Nucleus accumbens (tissue), 56 donors: ENCODE measurements at regions not wholly inside any gene's neighbourhood (a gene's known extent, or its start where the extent isn't known, plus 50 kb on each side); places are given as distances from the start of the nearest gene placed in this dataset.
A peak's percentile ranks its signal among the peaks of the same experiment; 100 is the strongest.

Source experiments
- DNase-seq, 56 donors: peaks; one replicate each; lab custom pipeline; 2025; lab: John Stamatoyannopoulos, UW

DNA sequence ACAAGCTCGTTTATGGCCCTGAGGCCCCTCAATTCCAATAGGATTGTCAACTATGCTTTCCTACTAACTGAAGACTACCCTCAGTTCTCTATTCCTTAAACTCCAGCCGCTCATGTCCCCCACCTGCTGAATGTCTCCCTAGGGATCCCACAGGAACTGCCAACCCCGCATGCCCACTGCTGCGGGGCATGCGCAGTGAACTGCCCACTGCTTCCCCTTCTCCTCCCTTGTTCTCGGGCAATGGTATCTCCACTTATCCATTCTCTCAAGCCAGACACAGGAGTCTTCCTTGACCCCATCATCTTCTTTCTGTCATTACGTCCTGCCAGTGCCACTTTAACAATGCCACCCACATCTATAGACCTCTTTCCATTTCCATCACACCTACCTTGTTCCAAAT is 90.0 kb downstream of the FGF18 start:
- no peak for DNase-seq

DNA sequence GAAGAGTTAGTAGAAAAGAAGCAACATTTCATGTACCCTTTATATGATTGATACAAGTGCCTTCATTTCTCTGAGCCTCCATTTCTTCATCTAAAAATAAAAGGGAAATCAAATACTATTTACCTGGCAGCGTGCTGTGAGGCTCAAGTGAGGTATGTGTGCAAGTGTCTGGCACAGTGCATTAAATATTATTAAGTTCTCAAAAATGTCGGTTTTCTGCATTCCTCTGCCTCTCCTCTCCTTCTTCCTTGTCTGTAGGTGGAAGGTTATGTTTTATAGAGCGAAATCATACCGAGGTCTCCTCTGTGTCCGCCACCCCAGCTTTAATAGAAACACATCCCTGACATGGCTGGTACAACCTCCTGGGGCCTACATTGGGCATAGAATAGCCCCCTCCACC is 93.0 kb downstream of the FGF18 start:
- no peak for DNase-seq

DNA sequence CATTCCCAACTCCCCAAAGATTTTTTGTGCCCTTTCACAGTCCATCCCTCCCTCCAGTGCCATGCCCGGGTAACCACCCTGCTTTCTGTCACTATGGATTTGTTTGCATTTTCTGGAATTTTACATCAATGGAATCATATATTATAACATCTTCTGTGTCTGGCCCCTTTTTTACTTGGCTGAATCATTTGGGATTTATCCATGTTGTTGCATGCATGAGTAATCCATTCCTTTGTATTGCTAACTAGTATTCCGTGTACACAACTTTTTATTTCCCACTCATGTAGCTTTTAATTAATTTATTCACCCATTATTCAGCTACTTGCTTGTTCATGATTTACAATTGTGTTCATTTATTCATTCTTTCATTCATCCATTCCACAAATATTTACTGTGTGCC is 94.1 kb downstream of the FGF18 start:
- DNase-seq, result no peak

- DNase-seq, result no peak
Observed at GRCh38 chr5:171518916-171519315, 99.5 kb downstream of the FGF18 start.

- DNase-seq, result no peak
Observed at GRCh38 chr5:171520300-171521174, 101.1 kb downstream of the FGF18 start.

GRCh38 chr5:171521219-171521633 is 101.8 kb downstream of the FGF18 start:
- peak in 19 of 56 donors; percentile 3 to 50 (median 25) for DNase-seq

DNA sequence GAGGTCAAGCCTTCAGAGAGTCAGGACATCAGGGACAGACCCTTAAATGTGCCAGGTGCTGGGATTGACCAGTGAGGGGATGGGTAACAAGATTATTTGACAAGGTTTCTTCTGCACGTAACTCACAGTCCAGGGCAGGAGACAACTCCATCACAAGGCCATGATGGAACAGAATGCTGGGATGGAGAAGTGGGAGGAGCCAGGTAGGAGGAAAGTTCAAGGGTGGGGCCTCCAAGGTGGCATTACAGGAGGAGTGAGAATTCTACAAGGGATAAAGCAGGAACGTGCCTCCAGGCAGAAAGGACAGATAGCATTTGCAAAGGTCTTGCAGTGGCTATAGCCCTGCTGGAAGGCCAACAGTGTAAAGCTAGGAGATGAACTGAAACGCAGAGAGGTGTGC is 102.2 kb downstream of the FGF18 start:
- peak in 1 of 56 donors; percentile 13 for DNase-seq

GRCh38 chr5:171523781-171524180 is 104.3 kb downstream of the FGF18 start:
- DNase-seq, result no peak

DNA sequence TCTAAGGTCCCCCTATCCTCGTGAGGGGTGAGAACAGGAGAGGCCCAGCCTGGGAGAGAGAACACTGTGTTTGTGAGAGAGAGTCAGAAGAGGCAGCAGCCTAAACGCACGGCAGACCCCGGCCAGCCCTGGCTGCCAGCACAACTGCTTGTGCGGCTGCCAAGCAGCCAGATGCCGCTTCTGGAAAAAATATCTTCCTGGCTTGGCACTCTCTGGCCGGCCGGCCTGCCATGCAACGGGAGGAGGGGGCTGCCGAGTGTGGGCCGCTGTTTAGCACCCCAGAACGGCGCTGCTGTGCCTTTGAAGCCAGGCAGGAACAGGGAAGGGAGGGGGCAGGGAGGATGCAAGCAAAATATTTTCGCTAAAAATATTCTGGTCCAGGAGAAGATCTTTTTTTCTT is 105.0 kb downstream of the FGF18 start:
- peak in 6 of 56 donors; percentile 2 to 17 (median 6) for DNase-seq

DNA sequence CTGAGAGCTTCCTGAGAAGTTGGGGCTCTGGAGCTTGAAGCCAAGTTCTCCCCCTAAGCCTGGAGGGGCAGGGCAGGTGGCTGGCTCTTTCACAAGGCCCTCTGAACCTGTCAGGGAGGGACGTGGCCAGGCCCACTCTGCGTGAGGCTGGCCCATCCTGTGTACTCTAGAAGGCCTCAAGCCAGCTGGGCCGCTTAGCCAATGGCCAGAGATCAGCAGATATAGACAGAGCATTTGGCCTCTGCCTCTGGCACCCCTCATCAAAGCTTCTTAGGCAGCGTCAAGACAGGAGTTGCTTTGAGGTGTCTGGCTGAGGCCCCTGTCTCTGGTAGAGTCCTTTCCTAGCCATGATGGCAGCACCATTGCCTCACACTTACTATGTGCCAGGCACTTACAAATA is 105.6 kb downstream of the FGF18 start:
- no peak for DNase-seq

DNA sequence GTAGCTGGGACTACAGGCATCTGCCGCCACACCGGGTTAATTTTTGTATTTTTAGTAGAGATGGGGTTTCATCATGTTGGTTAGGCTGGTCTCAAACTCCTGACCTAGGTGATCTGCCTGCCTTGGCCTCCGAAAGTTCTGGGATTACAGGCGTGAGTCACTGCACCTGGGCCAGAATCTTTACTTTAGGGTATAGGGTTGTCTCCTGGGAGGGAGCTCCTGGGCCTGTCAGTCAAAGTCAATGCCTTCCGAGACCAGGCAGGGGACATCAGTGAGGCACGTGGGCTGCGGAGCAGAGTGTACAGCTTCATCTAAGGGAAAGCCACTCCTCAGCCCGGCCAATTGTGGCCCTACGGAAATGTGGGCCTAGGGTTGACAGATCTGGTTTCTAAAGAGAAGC is 108.6 kb downstream of the FGF18 start:
- DNase-seq, result no peak

GRCh38 chr5:171528865-171529614 is 109.6 kb downstream of the FGF18 start:
- no peak for DNase-seq

DNA sequence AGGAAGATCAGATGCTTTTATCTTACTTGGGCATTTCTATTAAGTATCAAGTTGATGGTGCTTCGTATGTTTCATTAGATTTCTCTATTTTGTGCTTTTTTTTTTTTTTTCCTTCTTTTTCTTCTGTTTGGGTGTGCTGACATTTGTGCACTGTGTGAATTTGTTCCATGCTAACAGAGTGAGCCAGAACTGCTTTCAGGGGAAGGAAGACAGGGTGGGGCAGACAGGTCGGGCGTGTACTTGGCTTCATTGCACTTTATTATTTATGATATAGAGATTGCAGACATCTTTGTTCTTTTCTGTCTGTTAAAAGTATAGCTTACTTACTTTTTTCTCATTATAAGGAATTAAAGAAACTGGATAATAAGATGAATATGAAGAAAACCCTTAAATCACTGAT is 112.2 kb downstream of the FGF18 start:
- no peak for DNase-seq

DNA sequence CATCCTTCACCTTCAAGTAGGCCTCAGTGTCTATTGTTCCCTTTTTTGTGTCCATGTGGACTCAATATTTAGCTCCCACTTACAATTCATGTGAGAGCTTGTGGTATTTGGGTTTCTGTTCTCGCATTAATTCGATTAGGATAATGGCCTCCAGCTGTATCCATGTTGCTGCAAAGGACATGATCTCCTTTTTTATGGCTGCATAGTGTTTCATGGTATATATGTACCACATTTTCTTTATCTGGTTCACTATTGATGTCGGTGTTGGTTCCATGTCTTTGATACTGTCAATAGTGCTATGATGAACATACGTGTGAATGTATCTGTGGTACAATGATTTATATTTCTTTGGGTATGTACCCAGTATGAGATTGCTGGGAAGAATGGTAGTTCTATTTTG is 113.7 kb downstream of the FGF18 start:
- DNase-seq, result no peak

DNA sequence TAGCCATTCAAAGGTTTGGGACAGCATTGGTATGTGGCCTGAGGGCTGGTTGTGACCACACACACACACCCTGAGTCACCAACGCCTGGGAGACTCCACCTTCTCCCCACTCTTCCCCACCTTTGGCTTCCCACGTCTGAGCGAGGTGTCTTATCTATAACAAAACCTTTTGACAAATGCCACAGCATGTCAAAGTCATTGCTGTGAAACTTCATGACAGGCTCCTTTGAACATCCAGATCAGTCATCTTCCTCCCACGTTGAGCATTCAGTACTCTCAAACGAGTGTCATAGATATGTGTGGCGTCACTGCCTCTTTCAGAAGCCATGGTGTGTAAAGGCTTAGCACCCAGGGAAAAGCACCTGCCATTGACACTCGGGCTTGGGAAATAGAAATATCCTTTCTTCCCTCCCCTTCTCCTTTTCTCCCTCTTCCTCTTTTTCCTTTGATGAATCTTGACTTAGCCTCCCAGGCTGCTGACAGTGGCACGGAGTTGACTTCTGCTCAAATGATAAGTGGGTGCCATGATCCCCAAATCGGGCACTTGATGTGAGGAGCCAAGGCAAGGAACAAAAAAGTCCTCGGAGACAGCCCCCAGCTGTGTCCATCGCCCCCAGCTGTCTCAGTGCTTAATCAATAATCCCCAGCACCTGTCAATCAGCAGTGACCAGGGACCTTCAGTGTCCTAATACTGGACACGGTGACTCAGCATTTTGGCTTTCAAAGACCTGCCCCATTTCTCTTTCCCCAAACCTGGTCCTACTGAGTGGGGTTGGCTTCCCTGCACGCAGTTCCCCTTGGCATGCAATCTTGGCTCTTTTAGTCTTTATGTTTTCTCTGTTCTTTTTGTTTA is 114.8 kb downstream of the FGF18 start:
- DNase-seq, result peak in 1 of 56 donors; percentile 37

DNA sequence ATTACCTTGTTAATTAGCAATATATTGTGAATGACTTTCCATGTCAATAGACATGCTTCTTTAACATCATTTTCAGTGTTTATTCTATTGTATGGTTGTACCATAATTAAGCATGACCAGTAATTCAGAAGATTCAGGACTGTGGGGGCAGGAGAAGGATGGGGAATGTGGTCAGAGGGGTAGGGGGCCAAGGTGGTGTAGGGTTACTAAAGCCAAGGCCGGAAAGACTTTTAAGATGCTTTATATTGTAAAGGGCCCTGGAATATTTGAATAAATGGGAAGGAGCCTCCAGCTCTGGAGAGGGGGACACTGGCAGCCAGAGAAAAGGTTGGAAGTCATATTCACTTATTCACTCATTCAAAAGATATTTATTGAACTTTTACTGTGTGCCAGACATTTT is 115.7 kb downstream of the FGF18 start:
- DNase-seq, result no peak

DNA sequence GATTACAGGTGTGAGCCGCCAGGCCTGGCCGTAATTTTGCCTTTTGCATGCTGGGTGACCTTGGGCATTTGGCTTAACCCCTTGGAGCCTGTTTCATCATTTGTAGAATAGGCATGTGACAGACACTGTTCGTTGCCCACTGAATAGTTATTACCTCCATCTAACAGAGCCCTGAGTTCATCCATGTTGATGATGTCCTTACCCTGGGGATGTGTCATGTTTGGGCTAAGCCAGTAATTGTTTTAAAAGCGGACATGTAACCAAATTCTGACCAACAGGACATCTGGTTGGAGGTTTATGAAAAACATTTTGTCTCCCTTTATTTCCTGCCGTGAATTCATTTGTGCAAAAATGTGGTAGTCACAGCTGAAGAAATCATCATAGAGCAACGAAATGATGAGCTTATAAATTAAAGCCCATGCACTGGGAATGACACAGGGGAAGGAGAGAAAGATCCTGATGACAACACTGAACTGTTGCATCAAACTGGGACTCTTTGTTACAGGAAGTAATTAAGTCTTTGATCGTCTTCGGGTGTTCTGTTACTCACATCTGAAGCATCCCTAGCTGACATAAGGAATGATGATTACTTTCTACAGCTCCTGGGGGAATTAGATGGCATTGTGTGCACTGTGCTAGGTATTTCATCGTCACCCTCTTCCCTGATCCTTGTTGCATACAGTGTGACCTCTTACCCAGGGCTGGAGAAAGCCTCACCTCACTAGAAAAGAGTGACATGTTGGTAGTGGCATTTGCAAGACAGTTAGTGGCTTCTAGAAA is 117.8 kb downstream of the FGF18 start:
- DNase-seq, result no peak

DNA sequence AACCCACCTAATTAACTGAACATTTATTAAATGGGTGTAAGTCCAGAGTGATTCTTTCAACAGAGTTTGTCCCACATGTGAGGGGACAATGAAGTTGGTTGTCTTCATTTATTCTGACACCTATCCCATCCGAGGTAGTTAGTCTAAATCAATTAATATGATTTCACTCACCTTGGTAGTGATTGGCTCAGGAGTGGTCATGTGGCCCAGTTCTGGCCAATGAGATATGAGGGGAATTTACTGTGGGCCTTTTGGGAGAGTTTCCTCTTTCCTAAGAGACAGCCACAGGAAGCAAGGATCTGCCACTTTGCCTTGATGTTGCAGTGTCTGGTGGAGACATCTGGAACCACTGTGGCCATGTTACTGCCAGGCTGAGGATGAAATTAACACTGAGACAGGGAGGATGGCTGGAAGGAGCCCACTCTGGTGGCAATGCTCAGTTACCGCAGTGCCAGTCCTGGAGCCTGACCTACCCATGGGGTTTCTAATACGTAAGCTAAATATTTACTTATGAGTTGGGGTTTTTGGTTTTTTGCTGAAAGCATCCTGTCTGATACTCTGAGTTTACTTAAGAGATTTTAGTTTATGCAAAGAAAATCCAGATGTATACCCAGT is 118.6 kb downstream of the FGF18 start:
- no peak for DNase-seq

- DNase-seq, result no peak
Observed at GRCh38 chr5:171538681-171539080, 119.2 kb downstream of the FGF18 start.

DNA sequence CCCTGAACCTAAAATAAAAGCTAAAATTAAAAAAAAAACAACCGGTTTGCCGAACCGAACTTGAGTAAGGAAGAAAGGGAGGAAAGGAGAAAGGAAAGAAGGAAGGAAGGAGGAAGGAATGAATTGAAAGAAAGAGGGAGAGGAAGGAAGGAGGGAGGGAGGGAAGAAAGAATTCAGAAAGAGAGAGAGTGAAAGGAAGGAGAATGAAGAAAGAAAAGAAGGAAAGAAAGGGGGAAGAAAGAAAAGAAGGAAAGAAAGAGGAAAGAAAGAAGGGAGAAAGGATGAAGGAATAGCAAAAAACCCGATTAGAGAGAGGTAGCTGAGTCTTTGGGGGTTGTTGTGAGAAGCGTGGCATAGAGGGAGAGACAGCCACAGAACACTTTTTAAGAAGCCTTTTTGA is 121.4 kb downstream of the FGF18 start:
- DNase-seq, result no peak
